ENCODE measurements at regions not wholly inside any gene's neighbourhood (a gene's known extent, or its start where the extent isn't known, plus 50 kb on each side); places are given as distances from the start of the nearest gene placed in this dataset.

- Histone ChIP-seq H3K23ac (ENCODE audit: low read length in 2 of 2) (no peak overlapping the region), H3K27me3 (ENCODE audit: control insufficient read depth in 1 of 2, insufficient read depth in 1 of 2, low read length in 2 of 2) (no peaks in the 10 kb centered on the region), H2BK12ac (ENCODE audit: low read length in 2 of 2) (no peak overlapping the region), H3K27ac (ENCODE audit: low read length, poor library complexity, severe bottlenecking) (no peak overlapping the region), H3K9me3 (ENCODE audit: control insufficient read depth, low read length) (peaks cover 3% of the 10 kb centered on the region), H4K91ac (ENCODE audit: low read length) (no peak overlapping the region), H3K9ac (ENCODE audit: low read length) (no peak overlapping the region), H2AK5ac (ENCODE audit: low read length, severe bottlenecking) (no peak overlapping the region), H3K18ac (ENCODE audit: low read depth in 1 of 2, low read length in 2 of 2) (no peak overlapping the region), H3K14ac (ENCODE audit: low read length in 2 of 2) (no peak overlapping the region), H2BK5ac (ENCODE audit: low read depth, low read length, poor library complexity, severe bottlenecking) (no peak overlapping the region), H3K4me1 (ENCODE audit: control insufficient read depth, insufficient read depth, low read depth, low read length) (no peaks in the 10 kb centered on the region), H3K4me2 (ENCODE audit: low read length, poor library complexity, severe bottlenecking) (no peak overlapping the region), H3K36me3 (ENCODE audit: control insufficient read depth in 1 of 2, insufficient read depth in 2 of 2, low read depth in 1 of 2, low read length in 2 of 2) (no peaks in the 10 kb centered on the region), H2BK120ac (ENCODE audit: low read depth, low read length) (no peak overlapping the region), H3K79me1 (replicated peaks; ENCODE audit: low read length, poor library complexity, severe bottlenecking) (no peaks in the 10 kb centered on the region), H3K4me3 (ENCODE audit: insufficient read depth in 1 of 2, low read depth in 1 of 2, low read length in 2 of 2) (no peak overlapping the region), H3K4ac (ENCODE audit: low read depth in 1 of 2, low read length in 2 of 2) (no peak overlapping the region), H2AFZ (ENCODE audit: low read depth, low read length) (no peak overlapping the region), H4K8ac (ENCODE audit: low read length) (no peak overlapping the region), H2BK15ac (ENCODE audit: low read depth, poor library complexity, severe bottlenecking) (no peak overlapping the region)
- WGBS, result 99% methylated on average over 6 of the region's 6 CpGs
- no peak for DNase-seq
Measured at GRCh38 chr2:8363161-8363560, 318.7 kb upstream of the ID2 start.

GRCh38 chr2:8364668-8365067 lies 317.2 kb upstream of the ID2 start:
- Histone ChIP-seq H3K27ac (ENCODE audit: low read length, poor library complexity, severe bottlenecking) (no peak overlapping the region), H3K4me2 (ENCODE audit: low read length, poor library complexity, severe bottlenecking) (no peak overlapping the region), H3K4ac (ENCODE audit: low read depth in 1 of 2, low read length in 2 of 2) (no peak overlapping the region), H2AK5ac (ENCODE audit: low read length, severe bottlenecking) (no peak overlapping the region), H3K9me3 (ENCODE audit: control insufficient read depth, low read length) (peaks cover 3% of the 10 kb centered on the region), H2BK15ac (ENCODE audit: low read depth, poor library complexity, severe bottlenecking) (no peak overlapping the region), H3K4me3 (ENCODE audit: insufficient read depth in 1 of 2, low read depth in 1 of 2, low read length in 2 of 2) (no peak overlapping the region), H3K27me3 (ENCODE audit: control insufficient read depth in 1 of 2, insufficient read depth in 1 of 2, low read length in 2 of 2) (no peaks in the 10 kb centered on the region), H3K18ac (ENCODE audit: low read depth in 1 of 2, low read length in 2 of 2) (no peak overlapping the region), H3K23ac (ENCODE audit: low read length in 2 of 2) (no peak overlapping the region), H3K36me3 (ENCODE audit: control insufficient read depth in 1 of 2, insufficient read depth in 2 of 2, low read depth in 1 of 2, low read length in 2 of 2) (no peaks in the 10 kb centered on the region), H4K8ac (ENCODE audit: low read length) (no peak overlapping the region), H3K14ac (ENCODE audit: low read length in 2 of 2) (no peak overlapping the region), H3K9ac (ENCODE audit: low read length) (no peak overlapping the region), H2BK120ac (ENCODE audit: low read depth, low read length) (no peak overlapping the region), H4K91ac (ENCODE audit: low read length) (no peak overlapping the region), H2BK12ac (ENCODE audit: low read length in 2 of 2) (no peak overlapping the region), H3K4me1 (ENCODE audit: control insufficient read depth, insufficient read depth, low read depth, low read length) (no peaks in the 10 kb centered on the region), H2AFZ (ENCODE audit: low read depth, low read length) (no peak overlapping the region), H3K79me1 (replicated peaks; ENCODE audit: low read length, poor library complexity, severe bottlenecking) (no peaks in the 10 kb centered on the region), H2BK5ac (ENCODE audit: low read depth, low read length, poor library complexity, severe bottlenecking) (no peak overlapping the region)
- 82% methylated on average over 1 of the region's 1 CpG for WGBS
- no peak for DNase-seq

GRCh38 chr2:8365331-8365910 lies 316.4 kb upstream of the ID2 start:
- peaks cover 3% of the 10 kb centered on the region for H3K9me3 ChIP-seq (ENCODE audit: control insufficient read depth, low read length)
- no peak overlapping the region for H2BK12ac ChIP-seq (ENCODE audit: low read length in 2 of 2)
- H3K27ac ChIP-seq (ENCODE audit: low read length, poor library complexity, severe bottlenecking), result no peak overlapping the region
- DNase-seq, result no peak
- no peak overlapping the region for H2BK120ac ChIP-seq (ENCODE audit: low read depth, low read length)
- no peak overlapping the region for H3K23ac ChIP-seq (ENCODE audit: low read length in 2 of 2)
- no peaks in the 10 kb centered on the region for H3K4me1 ChIP-seq (ENCODE audit: control insufficient read depth, insufficient read depth, low read depth, low read length)
- no peak overlapping the region for H3K4me2 ChIP-seq (ENCODE audit: low read length, poor library complexity, severe bottlenecking)
- H2BK5ac ChIP-seq (ENCODE audit: low read depth, low read length, poor library complexity, severe bottlenecking), result no peak overlapping the region
- H3K14ac ChIP-seq (ENCODE audit: low read length in 2 of 2), result no peak overlapping the region
- H3K36me3 ChIP-seq (ENCODE audit: control insufficient read depth in 1 of 2, insufficient read depth in 2 of 2, low read depth in 1 of 2, low read length in 2 of 2), result no peaks in the 10 kb centered on the region
- no peaks in the 10 kb centered on the region for H3K79me1 ChIP-seq (replicated peaks; ENCODE audit: low read length, poor library complexity, severe bottlenecking)
- no peak overlapping the region for H4K91ac ChIP-seq (ENCODE audit: low read length)
- no peak overlapping the region for H3K4ac ChIP-seq (ENCODE audit: low read depth in 1 of 2, low read length in 2 of 2)
- no peak overlapping the region for H3K18ac ChIP-seq (ENCODE audit: low read depth in 1 of 2, low read length in 2 of 2)
- no peak overlapping the region for H2AFZ ChIP-seq (ENCODE audit: low read depth, low read length)
- WGBS, result 97% methylated on average over 15 of the region's 16 CpGs
- H3K9ac ChIP-seq (ENCODE audit: low read length), result no peak overlapping the region
- no peak overlapping the region for H4K8ac ChIP-seq (ENCODE audit: low read length)
- H2AK5ac ChIP-seq (ENCODE audit: low read length, severe bottlenecking), result no peak overlapping the region
- H3K4me3 ChIP-seq (ENCODE audit: insufficient read depth in 1 of 2, low read depth in 1 of 2, low read length in 2 of 2), result no peak overlapping the region
- no peaks in the 10 kb centered on the region for H3K27me3 ChIP-seq (ENCODE audit: control insufficient read depth in 1 of 2, insufficient read depth in 1 of 2, low read length in 2 of 2)
- no peak overlapping the region for H2BK15ac ChIP-seq (ENCODE audit: low read depth, poor library complexity, severe bottlenecking)

- Histone ChIP-seq H3K9ac (ENCODE audit: low read length) (no peak overlapping the region), H3K9me3 (ENCODE audit: control insufficient read depth, low read length) (peaks cover 4% of the 10 kb centered on the region), H3K14ac (ENCODE audit: low read length in 2 of 2) (no peak overlapping the region), H3K18ac (ENCODE audit: low read depth in 1 of 2, low read length in 2 of 2) (no peak overlapping the region), H4K8ac (ENCODE audit: low read length) (no peak overlapping the region), H3K79me1 (replicated peaks; ENCODE audit: low read length, poor library complexity, severe bottlenecking) (no peaks in the 10 kb centered on the region), H2AK5ac (ENCODE audit: low read length, severe bottlenecking) (no peak overlapping the region), H3K36me3 (ENCODE audit: control insufficient read depth in 1 of 2, insufficient read depth in 2 of 2, low read depth in 1 of 2, low read length in 2 of 2) (no peaks in the 10 kb centered on the region), H3K4me1 (ENCODE audit: control insufficient read depth, insufficient read depth, low read depth, low read length) (no peaks in the 10 kb centered on the region), H4K91ac (ENCODE audit: low read length) (no peak overlapping the region), H2BK15ac (ENCODE audit: low read depth, poor library complexity, severe bottlenecking) (no peak overlapping the region), H3K4ac (ENCODE audit: low read depth in 1 of 2, low read length in 2 of 2) (no peak overlapping the region), H2BK120ac (ENCODE audit: low read depth, low read length) (no peak overlapping the region), H2AFZ (ENCODE audit: low read depth, low read length) (no peak overlapping the region), H3K27ac (ENCODE audit: low read length, poor library complexity, severe bottlenecking) (no peak overlapping the region), H2BK12ac (ENCODE audit: low read length in 2 of 2) (no peak overlapping the region), H3K23ac (ENCODE audit: low read length in 2 of 2) (no peak overlapping the region), H3K4me3 (ENCODE audit: insufficient read depth in 1 of 2, low read depth in 1 of 2, low read length in 2 of 2) (no peak overlapping the region), H3K4me2 (ENCODE audit: low read length, poor library complexity, severe bottlenecking) (no peak overlapping the region), H3K27me3 (ENCODE audit: control insufficient read depth in 1 of 2, insufficient read depth in 1 of 2, low read length in 2 of 2) (no peaks in the 10 kb centered on the region), H2BK5ac (ENCODE audit: low read depth, low read length, poor library complexity, severe bottlenecking) (no peak overlapping the region)
- WGBS, result 83% methylated on average over 3 of the region's 3 CpGs
- no peak for DNase-seq
Measured at GRCh38 chr2:8367833-8368232, 314.0 kb upstream of the ID2 start.

Measured in mesenchymal stem cell (in vitro differentiated cells and primary cell).